Endothelial cell of hepatic sinusoid (primary cell): ENCODE measurements at regions not wholly inside any gene's neighbourhood (a gene's known extent, or its start where the extent isn't known, plus 50 kb on each side); places are given as distances from the start of the nearest gene placed in this dataset.

ENCODE experiments used
- in situ Hi-C: cut with HindIII; loops from 2 replicates; pipeline ENCODE4 v1.10.0; 2017; ENCODE audit warnings: low sequenced_read_pairs

DNA sequence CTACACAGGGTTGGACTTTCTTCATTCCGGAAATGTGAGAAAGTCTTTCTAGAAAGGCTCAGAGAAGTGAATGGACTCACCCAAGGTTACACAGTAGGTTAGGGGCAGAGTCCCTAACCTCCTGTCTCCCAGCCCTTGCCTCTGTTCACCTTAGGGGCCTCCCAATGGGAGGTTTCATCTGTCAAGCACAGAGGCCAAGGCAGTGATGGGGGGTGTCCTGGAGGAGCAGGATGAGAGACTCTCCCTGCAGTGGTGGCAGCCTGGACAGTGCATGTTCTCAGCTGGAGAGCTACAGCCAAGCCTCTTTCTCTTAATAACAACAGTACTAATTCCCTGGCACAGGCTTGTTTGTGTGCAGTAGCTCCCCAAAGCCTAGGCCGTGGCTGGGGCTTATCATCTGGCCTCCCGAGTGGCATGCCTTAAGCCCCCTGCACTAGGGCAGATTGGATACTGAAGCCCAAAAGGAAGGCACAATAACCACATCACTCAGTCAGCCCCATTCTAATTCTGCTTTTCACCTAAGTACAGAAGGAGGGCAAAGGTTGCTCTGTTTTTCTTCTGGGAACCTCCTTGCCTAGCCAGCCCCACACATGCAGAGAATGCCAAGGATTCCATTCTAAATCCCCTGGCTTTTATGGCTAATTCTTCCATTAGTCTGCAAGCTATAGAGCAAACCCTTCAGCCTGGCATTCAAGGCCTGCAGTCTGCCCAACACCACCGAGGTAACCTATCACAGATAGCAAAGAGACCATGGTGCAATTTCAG lies 50.2 kb upstream of the XPA start:
- in situ Hi-C loops: no loop called here

DNA sequence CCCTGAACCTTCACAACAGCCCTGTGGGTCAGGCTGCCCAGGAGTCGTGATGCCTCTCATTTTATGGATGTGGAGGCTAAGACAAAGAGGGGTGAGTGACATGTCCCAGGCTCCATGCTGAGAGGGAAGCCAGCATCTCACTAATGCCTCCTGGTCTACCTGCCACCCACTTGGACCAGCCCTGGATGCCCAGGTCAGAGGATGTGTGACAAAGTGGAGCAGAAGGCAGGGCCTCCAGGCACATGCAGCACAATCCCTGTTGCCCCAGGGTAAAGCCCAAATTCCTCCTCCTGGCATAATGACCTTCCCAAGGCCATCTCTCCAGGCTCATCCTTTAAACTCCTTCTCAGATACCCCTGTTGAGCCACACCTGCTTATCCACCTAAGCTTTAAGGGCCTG lies 51.4 kb upstream of the XPA start:
- in situ Hi-C loops: no loop called here

DNA sequence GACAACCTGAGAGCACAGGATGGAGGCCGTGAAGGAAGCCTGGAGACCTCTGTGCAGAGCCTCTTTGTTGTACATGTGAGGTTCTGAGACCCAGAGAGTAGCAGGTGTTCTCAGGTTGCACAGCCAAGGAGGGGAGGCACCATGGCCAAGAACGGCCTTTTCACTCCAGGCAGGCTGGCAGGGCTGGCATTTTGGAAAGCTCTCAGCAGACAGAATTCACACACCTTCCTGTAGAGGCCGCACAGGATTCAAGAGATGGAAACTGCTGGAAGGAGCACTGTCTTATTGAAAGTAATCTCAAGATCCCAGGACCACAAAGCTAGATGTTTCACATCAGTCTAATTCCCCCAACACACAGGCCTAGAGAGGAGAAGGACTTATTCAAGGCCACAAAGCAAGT lies 52.8 kb upstream of the XPA start:
- in situ Hi-C loops: no loop called here

DNA sequence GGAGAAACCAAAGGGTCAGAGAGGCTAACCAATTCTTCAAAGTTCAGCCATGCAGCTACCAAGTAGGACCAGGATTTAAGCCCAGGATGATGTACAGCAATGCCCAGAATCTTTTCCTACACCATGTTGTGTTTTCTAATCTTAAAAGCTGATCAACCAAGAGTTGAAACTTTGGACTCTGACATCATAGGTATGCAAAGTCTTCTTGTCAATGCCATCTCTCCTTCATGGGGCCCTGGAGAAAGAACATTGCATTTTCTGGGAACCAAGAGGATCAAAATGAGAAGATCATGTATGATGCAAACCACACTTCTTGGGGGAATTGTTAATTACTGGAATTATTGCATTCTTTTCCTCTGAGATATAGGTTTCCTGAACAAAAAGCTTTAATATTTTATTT lies 54.4 kb upstream of the XPA start:
- in situ Hi-C loops: no loop called here

DNA sequence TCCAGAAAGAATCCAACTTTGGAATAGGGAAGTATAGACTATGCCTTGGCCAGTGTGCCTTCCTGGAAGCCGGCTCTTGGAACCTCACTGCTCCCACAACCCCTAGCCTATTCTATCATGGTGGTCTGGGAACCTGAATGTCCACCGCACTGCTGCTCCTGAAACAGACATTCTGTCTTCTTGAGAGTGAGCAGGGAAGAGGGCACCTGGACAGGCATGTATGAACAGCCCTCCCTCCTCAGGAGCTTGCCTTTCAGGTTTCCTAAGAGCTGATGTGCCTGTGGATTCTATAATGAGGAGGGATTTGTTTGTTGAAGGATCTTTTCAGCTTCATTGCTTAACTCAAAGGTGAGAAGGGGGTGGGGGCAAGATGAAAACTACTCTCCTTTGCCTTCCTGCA lies 55.1 kb upstream of the XPA start:
- in situ Hi-C loops: no loop called here

DNA sequence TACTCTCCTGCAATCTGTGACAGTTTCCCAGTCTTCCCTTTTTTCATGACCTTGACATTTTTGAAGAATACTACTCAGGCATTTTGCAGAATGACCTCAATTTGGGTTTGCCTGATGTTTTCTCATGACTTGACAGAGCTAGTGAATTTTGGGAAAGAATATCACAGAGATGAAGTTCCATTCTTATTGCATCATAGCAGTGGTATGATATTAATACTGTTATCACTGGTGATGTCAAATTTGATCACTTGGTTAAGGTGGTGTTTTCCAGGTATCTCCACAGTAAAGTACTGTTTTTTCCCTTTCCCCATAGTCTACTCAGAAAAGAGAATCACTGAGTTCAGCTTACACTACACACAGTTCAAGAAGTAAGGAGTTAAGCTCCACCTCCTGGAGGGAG lies 56.2 kb upstream of the XPA start:
- in situ Hi-C loops: no loop called here

DNA sequence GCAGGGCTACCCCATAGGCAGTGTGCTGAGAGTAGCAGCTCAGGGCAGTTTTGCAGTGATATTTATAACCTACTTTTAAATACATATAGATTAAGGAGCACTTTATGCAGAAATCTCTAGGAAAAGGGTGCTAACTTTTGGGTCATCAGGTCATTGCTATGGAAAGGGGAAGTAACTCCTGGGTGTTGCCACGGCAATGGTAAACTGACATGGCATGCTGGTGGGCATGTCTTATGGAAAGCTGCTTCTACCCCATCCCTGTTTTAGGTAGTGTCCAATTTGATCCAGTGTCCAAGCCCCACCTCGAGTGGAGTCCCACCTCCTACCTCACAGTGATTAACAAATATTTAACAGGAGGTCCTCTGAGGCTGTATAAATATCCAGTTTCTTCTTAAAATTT lies 56.8 kb upstream of the XPA start:
- in situ Hi-C loops: no loop called here

DNA sequence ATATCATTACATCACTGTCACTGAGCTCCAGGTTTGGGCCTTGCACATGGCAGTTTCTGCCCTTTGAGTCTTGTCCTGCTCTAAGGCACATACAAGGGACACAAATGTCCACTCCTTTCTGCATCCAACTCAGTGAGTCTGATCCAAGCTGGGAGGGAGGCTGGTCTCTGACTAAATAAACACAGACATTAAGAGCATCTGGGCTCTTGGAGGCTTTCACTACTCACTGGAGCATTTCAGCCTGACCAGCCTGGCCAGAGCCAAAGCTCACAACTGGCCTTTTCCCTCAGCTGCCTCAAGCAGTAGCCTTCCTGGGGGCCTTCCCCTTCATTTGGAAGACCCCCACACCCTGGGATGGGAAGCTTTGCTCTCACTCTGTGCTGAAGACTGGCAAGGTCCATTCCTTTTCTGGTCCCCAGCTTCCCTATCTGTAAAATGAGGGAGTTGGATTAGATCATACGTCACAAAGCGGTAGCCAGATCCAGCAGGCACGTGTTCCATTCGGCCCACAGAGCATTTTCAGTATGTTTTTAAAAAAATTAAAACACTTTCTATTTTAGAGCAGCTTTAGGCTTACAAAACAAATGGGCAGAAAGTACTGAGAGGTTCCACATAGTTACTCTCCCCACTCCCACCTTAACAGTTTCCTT lies 58.6 kb upstream of the XPA start:
- in situ Hi-C loops: no loop called here

DNA sequence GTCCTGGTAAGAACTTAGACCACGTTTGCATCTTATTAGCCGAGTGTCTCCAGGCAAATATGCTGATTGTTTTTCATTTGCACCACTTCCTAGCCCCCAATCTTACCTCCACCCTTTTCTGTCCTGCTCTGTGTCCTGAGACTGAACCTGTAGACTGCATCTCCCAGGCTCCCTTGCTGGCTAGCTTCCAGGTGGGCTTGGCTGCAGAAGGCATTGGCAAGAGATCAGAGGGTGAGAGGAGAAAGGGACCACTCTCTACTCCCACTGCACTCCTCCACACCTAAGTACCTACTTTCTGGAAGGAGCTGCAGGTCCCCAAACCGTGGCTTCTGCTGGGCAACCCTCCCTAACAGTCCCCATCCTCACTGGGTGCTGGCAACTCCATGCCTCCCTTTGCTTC lies 59.9 kb upstream of the XPA start:
- in situ Hi-C loops: no loop called here

DNA sequence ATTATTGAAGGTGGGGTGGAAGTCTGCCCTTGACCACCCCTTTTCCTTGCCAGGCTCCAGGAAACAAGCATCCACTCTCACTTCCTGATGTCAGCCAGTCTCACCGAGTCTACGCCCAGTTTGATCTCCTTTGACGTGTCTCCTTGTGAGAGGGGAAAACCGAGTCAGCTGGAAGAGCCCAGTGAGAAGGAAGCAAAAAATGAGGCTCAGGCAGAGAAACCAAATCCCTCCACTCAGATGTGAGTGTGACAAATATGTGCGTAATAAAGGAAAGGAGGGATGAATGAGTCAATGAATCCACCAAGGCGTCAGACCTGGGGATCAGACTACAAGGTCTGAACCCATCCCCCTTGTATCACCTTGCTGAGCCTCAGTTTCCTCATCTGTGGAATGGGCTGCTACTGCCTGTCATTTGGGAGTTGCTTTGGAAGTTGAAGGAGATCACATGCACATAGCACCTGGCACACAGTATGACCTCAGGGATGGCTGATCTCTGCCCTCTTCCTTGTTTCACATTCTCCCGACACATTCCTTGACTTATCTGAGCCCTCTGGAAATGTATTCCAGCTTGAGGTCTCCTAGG lies 61.3 kb upstream of the XPA start:
- in situ Hi-C loops: no loop called here

DNA sequence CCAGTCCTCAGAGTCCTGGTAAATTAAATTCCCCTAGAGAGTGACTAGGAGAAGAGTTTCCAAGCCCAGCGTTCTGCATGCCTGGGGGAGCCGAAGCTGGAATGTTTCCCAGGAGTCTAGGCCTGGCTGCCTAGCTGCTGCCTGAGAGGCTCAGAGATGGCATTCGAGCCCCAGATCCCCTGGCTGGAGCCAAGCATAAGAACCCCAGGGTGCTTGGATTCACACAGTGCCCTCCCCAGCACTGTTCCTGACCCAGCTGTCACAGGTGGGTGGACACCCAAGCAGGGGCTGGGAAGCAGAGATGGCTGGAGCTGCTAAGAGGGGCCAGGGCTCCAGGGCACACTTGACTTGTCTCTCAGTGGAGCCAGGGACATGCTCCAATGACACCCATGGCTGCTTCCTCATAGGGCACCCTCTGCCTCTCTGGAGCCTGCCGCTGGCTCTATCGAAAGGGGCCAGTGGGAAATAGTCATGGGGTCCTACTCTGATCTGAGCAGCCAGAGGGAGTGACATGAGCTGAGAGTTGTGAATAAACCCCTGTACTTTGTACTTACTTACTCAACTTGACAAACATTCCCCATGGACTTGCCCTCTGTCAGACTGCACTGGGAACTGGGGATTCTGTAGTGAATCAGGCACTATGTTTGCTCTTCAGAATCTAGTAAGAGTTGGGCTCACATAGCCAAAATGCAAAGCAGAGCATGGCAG lies 62.6 kb upstream of the XPA start:
- in situ Hi-C loops: no loop called here

DNA sequence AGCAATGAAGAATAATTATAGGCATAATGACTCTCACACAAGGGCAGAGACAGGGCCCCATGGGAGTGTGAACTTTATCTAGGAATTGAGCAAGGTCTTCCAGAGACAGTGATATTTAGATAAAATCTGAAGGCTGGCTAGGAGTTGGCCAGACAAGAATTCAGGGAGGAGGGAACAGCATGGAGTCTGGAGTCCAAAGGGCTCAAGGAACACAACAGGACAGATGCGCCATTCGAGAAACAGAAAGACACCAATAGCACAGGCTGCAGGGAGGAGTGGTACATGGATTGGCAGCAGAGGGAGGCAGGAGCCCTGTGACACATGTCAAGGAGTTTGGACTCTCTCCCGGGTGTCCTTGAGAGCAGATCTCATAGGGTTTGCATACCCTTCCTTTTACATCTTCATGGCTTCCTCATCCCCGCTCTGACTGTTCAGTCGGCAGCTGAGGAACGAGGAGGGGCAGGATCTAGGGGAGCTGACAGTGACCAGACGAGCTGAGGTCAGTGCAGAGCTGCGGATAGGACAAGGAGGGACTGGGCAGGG lies 64.0 kb upstream of the XPA start:
- in situ Hi-C loops: no loop called here

DNA sequence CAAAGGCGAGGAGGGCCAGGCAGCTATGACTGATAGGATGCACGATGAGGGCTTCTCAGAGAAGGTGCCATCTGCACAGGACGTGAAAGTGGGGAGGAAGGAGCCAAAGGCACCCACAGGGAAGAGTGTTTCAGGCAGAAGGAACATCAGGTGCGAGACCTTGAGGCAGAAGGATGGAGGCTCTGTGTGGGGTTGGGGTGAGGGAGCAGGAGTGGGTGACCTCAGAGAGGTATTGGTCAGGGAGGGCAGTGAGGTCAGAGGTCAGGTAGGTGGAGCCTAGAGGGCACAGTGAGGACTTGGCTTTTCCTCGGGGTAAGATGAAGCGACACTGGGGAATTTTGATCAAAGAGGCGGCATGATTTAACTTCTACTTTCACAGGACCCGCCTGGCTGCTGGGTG lies 64.7 kb upstream of the XPA start:
- in situ Hi-C loops: no loop called here

DNA sequence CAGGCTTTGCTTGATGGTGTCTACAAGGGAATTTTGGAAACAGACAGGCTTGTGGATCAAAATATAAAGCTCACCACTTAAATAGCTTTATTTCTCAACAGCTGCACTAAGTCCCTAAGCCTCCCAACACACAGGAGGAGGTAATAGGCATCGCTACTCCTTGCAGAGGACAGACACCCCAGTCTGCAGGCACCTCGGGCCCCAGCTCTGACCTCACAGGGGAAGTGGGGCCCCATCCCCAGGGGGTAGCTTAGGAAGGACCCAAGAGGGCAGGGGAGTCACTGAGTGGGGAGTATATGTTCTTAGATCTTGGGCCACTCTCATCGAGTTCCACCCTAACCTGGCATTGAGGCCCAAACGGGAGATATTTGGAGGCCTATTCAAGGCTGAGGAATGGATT lies 66.7 kb upstream of the XPA start:
- in situ Hi-C loops: no loop called here

DNA sequence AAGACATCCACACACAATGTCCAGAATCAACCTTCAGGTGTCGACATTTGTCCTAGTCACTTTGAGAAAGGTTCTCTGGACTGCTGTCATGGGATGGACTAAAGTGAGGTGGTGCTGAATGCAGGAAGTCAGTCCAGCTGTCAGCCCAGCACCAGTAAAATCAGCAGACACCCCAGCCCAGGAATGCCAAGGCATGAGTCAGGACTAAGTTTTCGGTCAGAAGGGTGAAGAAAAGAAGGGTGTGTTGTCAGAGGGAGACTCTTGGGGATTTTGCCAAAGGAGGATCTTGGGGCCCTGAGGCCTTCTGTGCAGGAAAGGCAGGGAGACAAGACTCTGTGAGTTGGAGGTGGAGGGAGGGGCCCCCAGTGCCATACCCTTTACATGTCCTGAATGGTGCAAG lies 69.0 kb upstream of the XPA start:
- in situ Hi-C loops: loop anchor here (5.0 kb wide), 1 partner anchor 91 kb away; no protein-coding TSS in a partner anchor

DNA sequence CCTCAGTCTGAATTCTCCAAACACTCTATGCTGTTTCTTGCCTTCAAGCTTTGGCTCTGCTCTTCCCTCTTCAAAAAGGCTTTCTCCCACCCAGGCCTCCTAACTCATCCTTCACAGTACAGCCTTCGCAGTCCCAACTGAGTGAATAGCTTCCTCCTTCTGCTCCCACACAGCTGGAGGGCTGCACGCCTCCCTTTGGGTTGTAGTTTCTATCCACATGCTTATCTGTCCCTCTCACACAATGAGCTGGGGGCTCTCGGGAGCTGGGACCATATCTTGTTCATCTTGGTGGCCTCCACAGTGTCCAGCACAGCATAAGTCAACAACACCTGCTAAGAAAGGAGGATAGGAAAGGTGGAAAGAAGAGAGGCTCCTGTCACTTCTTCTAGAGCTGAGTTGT lies 69.5 kb upstream of the XPA start:
- in situ Hi-C loops: loop anchor here (5.0 kb wide), 1 partner anchor 91 kb away; no protein-coding TSS in a partner anchor

DNA sequence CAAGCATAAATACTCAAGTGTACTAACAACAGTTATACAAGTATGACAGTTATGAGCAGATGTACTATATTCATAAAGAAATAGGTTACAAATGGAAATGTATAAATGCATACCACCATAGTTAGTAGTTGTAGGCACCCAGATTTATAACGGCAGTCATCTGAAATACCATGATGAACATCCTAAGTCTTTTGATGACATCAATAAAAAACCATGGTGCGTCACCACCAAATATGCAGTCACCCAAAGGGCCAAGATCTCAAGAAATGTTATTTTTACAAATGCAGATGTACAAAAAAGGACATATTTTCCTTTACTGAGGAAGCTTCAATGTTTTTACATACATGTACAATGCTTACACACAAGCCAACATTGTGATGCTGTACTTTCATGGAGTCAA lies 70.8 kb upstream of the XPA start:
- in situ Hi-C loops: loop anchor here (5.0 kb wide), 1 partner anchor 89 kb away; no protein-coding TSS in a partner anchor

DNA sequence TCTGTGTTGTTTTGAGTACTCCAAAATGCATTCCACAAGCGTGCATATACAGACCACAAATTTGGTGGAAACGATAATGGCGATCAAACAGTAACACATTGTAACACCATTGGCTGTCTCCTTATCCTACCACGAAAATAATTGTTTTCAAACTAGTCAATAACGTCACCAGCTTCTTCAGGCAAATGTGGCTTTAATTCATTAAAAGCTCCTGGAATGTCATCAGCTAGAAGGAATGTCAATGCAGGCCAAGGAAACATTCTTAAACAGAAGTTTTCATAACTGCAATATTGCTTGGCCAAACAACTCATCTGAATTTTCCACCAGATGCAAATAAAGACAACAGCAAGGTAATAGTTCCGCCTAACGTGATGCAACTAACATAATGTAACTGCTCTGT lies 71.6 kb upstream of the XPA start:
- in situ Hi-C loops: loop anchor here (5.0 kb wide), 1 partner anchor 89 kb away; no protein-coding TSS in a partner anchor

DNA sequence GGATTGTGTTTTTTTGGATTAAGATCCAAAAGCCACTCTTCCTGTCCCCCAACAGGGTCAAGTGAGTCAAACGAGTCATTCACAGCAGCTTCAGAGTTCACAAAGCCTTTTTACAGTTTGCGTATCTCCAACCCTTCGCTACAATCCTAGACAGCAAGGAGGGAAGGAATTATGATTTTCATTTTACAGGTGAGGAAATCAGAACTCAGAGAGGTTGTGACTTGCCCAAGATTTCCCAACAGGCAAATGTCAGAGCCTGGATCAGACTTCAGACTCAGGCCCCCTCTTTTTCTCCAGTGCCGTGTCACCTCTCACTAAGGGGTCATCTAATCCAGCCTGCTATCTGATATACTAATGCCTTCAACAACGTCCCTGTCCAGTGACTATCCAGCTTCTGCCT lies 72.1 kb upstream of the XPA start:
- in situ Hi-C loops: loop anchor here (5.0 kb wide), 1 partner anchor 88 kb away; no protein-coding TSS in a partner anchor

DNA sequence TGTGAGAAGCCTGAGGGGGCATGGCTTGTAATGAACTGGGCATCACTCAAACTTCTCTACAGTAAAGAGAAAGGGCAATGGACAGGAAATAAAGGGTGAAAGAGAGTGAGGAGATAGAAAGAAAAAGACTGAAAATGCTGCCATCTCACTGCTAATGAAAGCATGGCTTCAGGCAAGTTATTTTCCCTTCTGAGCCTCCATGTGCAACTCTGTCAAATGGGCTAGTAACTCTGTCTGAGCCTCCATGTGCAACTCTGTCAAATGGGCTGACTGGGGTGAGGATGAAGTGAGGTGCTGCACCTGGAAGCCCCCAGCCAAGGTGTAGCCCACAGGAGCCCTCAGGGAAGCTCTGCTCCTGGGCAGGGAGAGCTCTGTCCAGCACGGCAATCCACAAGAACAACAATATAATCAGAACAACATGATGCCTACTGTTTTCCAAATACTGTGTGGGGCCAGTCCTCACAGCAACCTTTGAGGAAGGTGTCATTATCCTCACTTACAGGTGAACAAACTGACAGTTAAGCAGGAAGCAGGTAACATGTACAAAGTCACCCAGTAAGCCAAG lies 73.8 kb upstream of the XPA start:
- in situ Hi-C loops: no loop called here

DNA sequence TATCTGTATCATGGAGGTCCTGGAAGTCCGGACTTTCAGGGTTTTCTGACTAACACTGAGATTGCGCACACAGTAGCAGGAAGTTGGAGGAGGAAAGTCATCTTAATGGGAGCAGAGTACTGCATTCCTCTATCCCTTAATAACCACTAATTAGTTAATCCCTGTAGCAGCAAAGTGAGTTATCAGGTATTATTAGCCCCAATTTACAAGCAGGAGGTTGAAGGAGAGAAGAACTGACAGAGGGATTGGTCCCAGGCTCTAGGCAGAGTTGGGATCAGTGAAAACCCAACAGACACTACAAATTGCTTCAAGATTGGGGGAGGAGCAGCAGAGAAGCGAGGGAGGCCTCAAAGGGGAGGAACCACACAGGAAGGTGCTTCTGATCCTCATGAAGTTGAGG lies 74.5 kb upstream of the XPA start:
- in situ Hi-C loops: no loop called here
